SK-N-MC (cell line): ENCODE measurements at regions not wholly inside any gene's neighbourhood (a gene's known extent, or its start where the extent isn't known, plus 50 kb on each side); places are given as distances from the start of the nearest gene placed in this dataset.

Experiments
- EZH2 ChIP-seq: fragments of 200-600 bp; sonication (generic); IDR thresholded peaks from one replicate; pipeline ENCODE4 v1.6.1; 2017; ENCODE audit warnings: antibody characterized with exemption
- POLR2AphosphoS5 ChIP-seq: IDR thresholded peaks from 2 replicates; pipeline ENCODE4 v1.6.1; 2012; ENCODE audit warnings: mild to moderate bottlenecking, low read depth, low read length, borderline replicate concordance

GRCh38 chr6:97364327-97364726 is 81.3 kb upstream of the MMS22L start:
- TF ChIP-seq EZH2: no peak
- TF ChIP-seq POLR2AphosphoS5: no peak
